ENCODE measurements at regions not wholly inside any gene's neighbourhood (a gene's known extent, or its start where the extent isn't known, plus 50 kb on each side); places are given as distances from the start of the nearest gene placed in this dataset.

- TF ChIP-seq CTCF (IDR thresholded peaks at IDR 0.05) = no peak
- no peak for TF ChIP-seq POLR2A (IDR thresholded peaks at IDR 0.05)
Measured at GRCh38 chr20:26207237-26207966, 510.7 kb upstream of the ZNF337 start.

Measured in transverse colon (tissue), 3 donors.